HEK293 (cell line): ENCODE measurements at regions not wholly inside any gene's neighbourhood (a gene's known extent, or its start where the extent isn't known, plus 50 kb on each side); places are given as distances from the start of the nearest gene placed in this dataset.

Experiments used
- CTCF ChIA-PET: fragments of 350-600 bp; formaldehyde crosslinking; extraction: SDS; loops from one replicate; lab custom pipeline; 2021; ENCODE audit warnings: antibody characterized with exemption; lab: Yijun Ruan, JAX
- POLR2A ChIA-PET: fragments of 300-600 bp; formaldehyde crosslinking; extraction: SDS; loops from one replicate; lab custom pipeline; 2020; ENCODE audit warnings: antibody characterized with exemption, inconsistent platforms; lab: Yijun Ruan, JAX
- H3K27ac ChIP-seq: fragments of 200-500 bp; sonication (Bioruptor generic); 2 replicates; pipeline ENCODE4 v1.5.1; 2014; ENCODE audit warnings: low read depth, low read length, control low read depth, inconsistent platforms; ENCODE audit errors: extremely low read depth
- H3K36me3 ChIP-seq, 2 experiments: fragments of 200-500 bp in 1 of 2; sonication (Bioruptor generic) in 1 of 2; 1 replicate in 1 of 2; 2 replicates in 1 of 2; pipeline ENCODE4 v1.5.1; 2014 to 2017; ENCODE audit warnings: inconsistent platforms in 2 of 2, low read length in 2 of 2; ENCODE audit not compliant: control insufficient read depth in 2 of 2, insufficient read depth in 1 of 2
- H3K4me1 ChIP-seq: fragments of 200-500 bp; sonication (Bioruptor generic); 2 replicates; pipeline ENCODE4 v1.5.1; 2014; ENCODE audit warnings: mild to moderate bottlenecking, low read length, inconsistent platforms; ENCODE audit not compliant: control insufficient read depth, insufficient read depth
- H3K4me3 ChIP-seq: 2 replicates; pipeline ENCODE4 v1.5.1; 2011; ENCODE audit warnings: low read depth, mild to moderate bottlenecking, control low read depth, low read length, moderate library complexity
- H3K9me3 ChIP-seq: fragments of 200-500 bp; sonication (Bioruptor generic); 2 replicates; pipeline ENCODE4 v1.5.1; 2014; ENCODE audit warnings: low read depth, low read length, inconsistent platforms; ENCODE audit not compliant: control insufficient read depth, insufficient read depth
- KLF8 ChIP-seq: fragments of 450-650 bp; formaldehyde crosslinking; IDR thresholded peaks from 2 replicates; pipeline ENCODE4 v1.5.1; 2016; ENCODE audit warnings: missing biosample characterization, missing genetic modification characterization
- RBAK ChIP-seq: fragments of 450-650 bp; formaldehyde crosslinking; IDR thresholded peaks from 2 replicates; pipeline ENCODE4 v1.5.1; 2016; ENCODE audit warnings: missing biosample characterization, missing genetic modification characterization
- SCRT1 ChIP-seq: fragments of 450-650 bp; formaldehyde crosslinking; IDR thresholded peaks from 2 replicates; pipeline ENCODE4 v1.5.1; 2016; ENCODE audit warnings: missing biosample characterization, missing genetic modification characterization, borderline replicate concordance
- SP7 ChIP-seq: fragments of 450-650 bp; formaldehyde crosslinking; IDR thresholded peaks from 2 replicates; pipeline ENCODE4 v1.5.1; 2016; ENCODE audit warnings: missing biosample characterization, missing genetic modification characterization
- ZBTB17 ChIP-seq: fragments of 450-650 bp; formaldehyde crosslinking; IDR thresholded peaks from 2 replicates; pipeline ENCODE4 v1.5.1; 2016; ENCODE audit warnings: missing biosample characterization, missing genetic modification characterization
- ZIC2 ChIP-seq: fragments of 450-650 bp; formaldehyde crosslinking; IDR thresholded peaks from 2 replicates; pipeline ENCODE4 v1.5.1; 2016; ENCODE audit warnings: missing biosample characterization, missing genetic modification characterization
- ZNF10 ChIP-seq: fragments of 450-650 bp; formaldehyde crosslinking; IDR thresholded peaks from 2 replicates; pipeline ENCODE4 v1.5.1; 2017; ENCODE audit warnings: missing biosample characterization, missing genetic modification characterization
- ZNF133 ChIP-seq: fragments of 450-650 bp; formaldehyde crosslinking; IDR thresholded peaks from 2 replicates; pipeline ENCODE4 v1.5.1; 2016; ENCODE audit warnings: missing biosample characterization, missing genetic modification characterization
- ZNF169 ChIP-seq: fragments of 450-650 bp; formaldehyde crosslinking; IDR thresholded peaks from 2 replicates; pipeline ENCODE4 v1.5.1; 2016; ENCODE audit warnings: missing biosample characterization, missing genetic modification characterization
- ZNF174 ChIP-seq: fragments of 450-650 bp; formaldehyde crosslinking; IDR thresholded peaks from 2 replicates; pipeline ENCODE4 v1.5.0; 2017; ENCODE audit warnings: missing biosample characterization, mild to moderate bottlenecking, missing genetic modification characterization
- ZNF202 ChIP-seq: fragments of 450-650 bp; formaldehyde crosslinking; IDR thresholded peaks from 2 replicates; pipeline ENCODE4 v1.5.1; 2016; ENCODE audit warnings: missing biosample characterization, missing genetic modification characterization, borderline replicate concordance
- ZNF211 ChIP-seq: fragments of 450-650 bp; formaldehyde crosslinking; IDR thresholded peaks from 2 replicates; pipeline ENCODE4 v1.5.1; 2016; ENCODE audit warnings: low read depth, missing biosample characterization, missing genetic modification characterization
- ZNF214 ChIP-seq: fragments of 450-650 bp; formaldehyde crosslinking; IDR thresholded peaks from 2 replicates; pipeline ENCODE4 v1.5.1; 2017; ENCODE audit warnings: missing biosample characterization, mild to moderate bottlenecking, missing genetic modification characterization, borderline replicate concordance
- ZNF311 ChIP-seq: fragments of 450-650 bp; formaldehyde crosslinking; IDR thresholded peaks from 2 replicates; pipeline ENCODE4 v1.5.1; 2017; ENCODE audit warnings: missing biosample characterization, missing genetic modification characterization, borderline replicate concordance
- ZNF324 ChIP-seq: fragments of 450-650 bp; formaldehyde crosslinking; IDR thresholded peaks from 2 replicates; pipeline ENCODE4 v1.5.1; 2016; ENCODE audit warnings: missing biosample characterization, missing genetic modification characterization
- ZNF423 ChIP-seq: fragments of 450-650 bp; formaldehyde crosslinking; IDR thresholded peaks from 2 replicates; pipeline ENCODE4 v1.5.1; 2016; ENCODE audit warnings: missing biosample characterization, missing genetic modification characterization
- ZNF626 ChIP-seq: fragments of 450-650 bp; sonication (Bioruptor Pico); formaldehyde crosslinking; IDR thresholded peaks from 2 replicates; pipeline ENCODE4 v1.5.1; 2018; ENCODE audit warnings: missing biosample characterization, missing genetic modification characterization, inconsistent platforms
- ZNF707 ChIP-seq: fragments of 450-650 bp; formaldehyde crosslinking; IDR thresholded peaks from 2 replicates; pipeline ENCODE4 v1.5.1; 2016; ENCODE audit warnings: missing biosample characterization, missing genetic modification characterization
- TF ChIP-seq, protein P1 (sequence below): fragments of 450-650 bp; formaldehyde crosslinking; IDR thresholded peaks from 2 replicates; pipeline ENCODE4 v1.5.1; 2016; ENCODE audit warnings: missing biosample characterization, missing genetic modification characterization
- TF ChIP-seq, protein P2 (sequence below): fragments of 450-650 bp; formaldehyde crosslinking; IDR thresholded peaks from 2 replicates; pipeline ENCODE4 v1.5.1; 2016; ENCODE audit warnings: missing biosample characterization, missing genetic modification characterization
- TF ChIP-seq, protein P3 (sequence below): fragments of 450-650 bp; formaldehyde crosslinking; IDR thresholded peaks from 2 replicates; pipeline ENCODE4 v1.5.1; 2016; ENCODE audit warnings: missing biosample characterization, missing genetic modification characterization
- TF ChIP-seq, protein P4 (sequence below): fragments of 450-650 bp; formaldehyde crosslinking; IDR thresholded peaks from 2 replicates; pipeline ENCODE4 v1.5.1; 2016; ENCODE audit warnings: missing biosample characterization, missing genetic modification characterization

- Histone ChIP-seq H3K9me3 (no peaks in the 10 kb centered on the region), H3K27ac (no peak overlapping the region), H3K4me3 (no peak overlapping the region), H3K36me3 (no peaks in the 10 kb centered on the region), H3K4me1 (no peaks in the 10 kb centered on the region)
- ChIA-PET POLR2A (no interaction called here), CTCF (no interaction called here)
- TF ChIP-seq ZNF211 (no peak), ZIC2 (tag by site-specific recombination) (no peak), ZNF133 (tag by site-specific recombination) (no peak), SP7 (no peak), ZNF707 (tag by site-specific recombination) (no peak), KLF8 (tag by site-specific recombination) (no peak), ZNF174 (tag by site-specific recombination) (no peak), ZNF214 (tag by site-specific recombination) (no peak)
Measured at GRCh38 chr1:189434461-189434860, 1043.2 kb downstream of the BRINP3 start.

DNA sequence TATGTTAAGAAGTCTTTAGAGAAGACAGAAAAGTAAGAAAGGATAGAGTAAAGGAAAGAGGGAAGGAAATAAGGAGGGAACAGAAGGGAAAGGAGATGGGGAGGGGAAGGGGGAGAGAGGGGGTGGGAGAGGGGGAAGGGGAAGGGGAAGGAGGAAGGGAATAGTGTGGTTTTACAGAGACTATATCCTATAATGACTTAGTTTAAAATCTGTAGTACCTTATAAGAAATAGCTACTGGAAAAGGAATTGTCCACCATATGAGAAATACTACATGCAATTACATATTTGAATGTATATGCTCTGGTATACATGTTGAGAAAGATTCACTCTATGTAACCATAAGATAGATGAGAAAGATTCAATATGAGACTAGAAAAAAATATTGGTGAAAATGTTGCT is 1042.3 kb downstream of the BRINP3 start:
- no peaks in the 10 kb centered on the region for H3K4me1 ChIP-seq
- ChIA-PET POLR2A (no interaction called here), CTCF (no interaction called here)
- H3K4me3 ChIP-seq, result no peak overlapping the region
- H3K36me3 ChIP-seq, result no peaks in the 10 kb centered on the region
- H3K9me3 ChIP-seq, result no peaks in the 10 kb centered on the region
- H3K27ac ChIP-seq, result no peak overlapping the region
- TF ChIP-seq ZNF626 (tag by site-specific recombination), result no peak

GRCh38 chr1:189438808-189439207 is 1038.9 kb downstream of the BRINP3 start:
- TF ChIP-seq ZNF202 (tag by site-specific recombination) (no peak), ZBTB17 (tag by site-specific recombination) (no peak), ZNF324 (tag by site-specific recombination) (no peak), ZNF169 (tag by site-specific recombination) (no peak), ZNF423 (tag by site-specific recombination) (no peak), ZNF10 (no peak), ZNF311 (tag by site-specific recombination) (no peak), RBAK (tag by site-specific recombination) (no peak), SCRT1 (tag by site-specific recombination) (no peak)
- TF ChIP-seq, protein P1, sequence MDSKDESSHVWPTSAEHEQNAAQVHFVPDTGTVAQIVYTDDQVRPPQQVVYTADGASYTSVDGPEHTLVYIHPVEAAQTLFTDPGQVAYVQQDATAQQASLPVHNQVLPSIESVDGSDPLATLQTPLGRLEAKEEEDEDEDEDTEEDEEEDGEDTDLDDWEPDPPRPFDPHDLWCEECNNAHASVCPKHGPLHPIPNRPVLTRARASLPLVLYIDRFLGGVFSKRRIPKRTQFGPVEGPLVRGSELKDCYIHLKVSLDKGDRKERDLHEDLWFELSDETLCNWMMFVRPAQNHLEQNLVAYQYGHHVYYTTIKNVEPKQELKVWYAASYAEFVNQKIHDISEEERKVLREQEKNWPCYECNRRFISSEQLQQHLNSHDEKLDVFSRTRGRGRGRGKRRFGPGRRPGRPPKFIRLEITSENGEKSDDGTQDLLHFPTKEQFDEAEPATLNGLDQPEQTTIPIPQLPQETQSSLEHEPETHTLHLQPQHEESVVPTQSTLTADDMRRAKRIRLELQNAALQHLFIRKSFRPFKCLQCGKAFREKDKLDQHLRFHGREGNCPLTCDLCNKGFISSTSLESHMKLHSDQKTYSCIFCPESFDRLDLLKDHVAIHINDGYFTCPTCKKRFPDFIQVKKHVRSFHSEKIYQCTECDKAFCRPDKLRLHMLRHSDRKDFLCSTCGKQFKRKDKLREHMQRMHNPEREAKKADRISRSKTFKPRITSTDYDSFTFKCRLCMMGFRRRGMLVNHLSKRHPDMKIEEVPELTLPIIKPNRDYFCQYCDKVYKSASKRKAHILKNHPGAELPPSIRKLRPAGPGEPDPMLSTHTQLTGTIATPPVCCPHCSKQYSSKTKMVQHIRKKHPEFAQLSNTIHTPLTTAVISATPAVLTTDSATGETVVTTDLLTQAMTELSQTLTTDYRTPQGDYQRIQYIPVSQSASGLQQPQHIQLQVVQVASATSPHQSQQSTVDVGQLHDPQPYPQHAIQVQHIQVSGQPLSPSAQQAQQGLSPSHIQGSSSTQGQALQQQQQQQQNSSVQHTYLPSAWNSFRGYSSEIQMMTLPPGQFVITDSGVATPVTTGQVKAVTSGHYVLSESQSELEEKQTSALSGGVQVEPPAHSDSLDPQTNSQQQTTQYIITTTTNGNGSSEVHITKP, result no peak
- TF ChIP-seq, protein P2, sequence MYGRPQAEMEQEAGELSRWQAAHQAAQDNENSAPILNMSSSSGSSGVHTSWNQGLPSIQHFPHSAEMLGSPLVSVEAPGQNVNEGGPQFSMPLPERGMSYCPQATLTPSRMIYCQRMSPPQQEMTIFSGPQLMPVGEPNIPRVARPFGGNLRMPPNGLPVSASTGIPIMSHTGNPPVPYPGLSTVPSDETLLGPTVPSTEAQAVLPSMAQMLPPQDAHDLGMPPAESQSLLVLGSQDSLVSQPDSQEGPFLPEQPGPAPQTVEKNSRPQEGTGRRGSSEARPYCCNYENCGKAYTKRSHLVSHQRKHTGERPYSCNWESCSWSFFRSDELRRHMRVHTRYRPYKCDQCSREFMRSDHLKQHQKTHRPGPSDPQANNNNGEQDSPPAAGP (tag by site-specific recombination), result no peak
- TF ChIP-seq, protein P3, sequence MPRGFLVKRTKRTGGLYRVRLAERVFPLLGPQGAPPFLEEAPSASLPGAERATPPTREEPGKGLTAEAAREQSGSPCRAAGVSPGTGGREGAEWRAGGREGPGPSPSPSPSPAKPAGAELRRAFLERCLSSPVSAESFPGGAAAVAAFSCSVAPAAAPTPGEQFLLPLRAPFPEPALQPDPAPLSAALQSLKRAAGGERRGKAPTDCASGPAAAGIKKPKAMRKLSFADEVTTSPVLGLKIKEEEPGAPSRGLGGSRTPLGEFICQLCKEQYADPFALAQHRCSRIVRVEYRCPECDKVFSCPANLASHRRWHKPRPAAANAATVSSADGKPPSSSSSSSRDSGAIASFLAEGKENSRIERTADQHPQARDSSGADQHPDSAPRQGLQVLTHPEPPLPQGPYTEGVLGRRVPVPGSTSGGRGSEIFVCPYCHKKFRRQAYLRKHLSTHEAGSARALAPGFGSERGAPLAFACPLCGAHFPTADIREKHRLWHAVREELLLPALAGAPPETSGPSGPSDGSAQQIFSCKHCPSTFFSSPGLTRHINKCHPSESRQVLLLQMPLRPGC, result no peak
- TF ChIP-seq, protein P4, sequence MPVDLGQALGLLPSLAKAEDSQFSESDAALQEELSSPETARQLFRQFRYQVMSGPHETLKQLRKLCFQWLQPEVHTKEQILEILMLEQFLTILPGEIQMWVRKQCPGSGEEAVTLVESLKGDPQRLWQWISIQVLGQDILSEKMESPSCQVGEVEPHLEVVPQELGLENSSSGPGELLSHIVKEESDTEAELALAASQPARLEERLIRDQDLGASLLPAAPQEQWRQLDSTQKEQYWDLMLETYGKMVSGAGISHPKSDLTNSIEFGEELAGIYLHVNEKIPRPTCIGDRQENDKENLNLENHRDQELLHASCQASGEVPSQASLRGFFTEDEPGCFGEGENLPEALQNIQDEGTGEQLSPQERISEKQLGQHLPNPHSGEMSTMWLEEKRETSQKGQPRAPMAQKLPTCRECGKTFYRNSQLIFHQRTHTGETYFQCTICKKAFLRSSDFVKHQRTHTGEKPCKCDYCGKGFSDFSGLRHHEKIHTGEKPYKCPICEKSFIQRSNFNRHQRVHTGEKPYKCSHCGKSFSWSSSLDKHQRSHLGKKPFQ (tag by site-specific recombination), result no peak
- CTCF ChIA-PET, result interaction anchor here (0.6 to 0.9 kb wide), 2 partner anchors 9 to 1762 kb away, joined by 3 read pairs; no protein-coding TSS in a partner anchor
- POLR2A ChIA-PET, result no interaction called here
- no peaks in the 10 kb centered on the region for H3K9me3 ChIP-seq
- H3K4me3 ChIP-seq, result no peak overlapping the region
- no peaks in the 10 kb centered on the region for H3K36me3 ChIP-seq
- no peaks in the 10 kb centered on the region for H3K4me1 ChIP-seq
- no peak overlapping the region for H3K27ac ChIP-seq
